ENCODE measurements at regions not wholly inside any gene's neighbourhood (a gene's known extent, or its start where the extent isn't known, plus 50 kb on each side); places are given as distances from the start of the nearest gene placed in this dataset.

- no peak for TF ChIP-seq CTCF (conservative IDR thresholded peaks at IDR 0.05; ENCODE audit: low read length)
- no peak for TF ChIP-seq EZH2phosphoT487 (IDR thresholded peaks at IDR 0.05; ENCODE audit: borderline replicate concordance)
Measured at GRCh38 chr2:234691214-234691575, 194.3 kb upstream of the ARL4C start.

All from Loucy (cell line).